Suprapubic skin (tissue), 3 donors: ENCODE measurements at regions not wholly inside any gene's neighbourhood (a gene's known extent, or its start where the extent isn't known, plus 50 kb on each side); places are given as distances from the start of the nearest gene placed in this dataset.

Experiments
- POLR2AphosphoS5 ChIP-seq, 3 donors: sonication (generic); formaldehyde crosslinking; IDR thresholded peaks; one replicate each; pipeline ENCODE4 v1.6.1; 2017; ENCODE audit warnings: antibody characterized with exemption in 3 of 3
- TF ChIP-seq, protein P1 (sequence below), 2 donors: fragments of 200-600 bp in 1 of 2; fragments of 450-650 bp in 1 of 2; sonication (generic) in 1 of 2; IDR thresholded peaks; one replicate each; pipeline ENCODE4 v1.5.1; 2016 to 2019; ENCODE audit warnings: antibody characterized with exemption in 2 of 2, mild to moderate bottlenecking in 1 of 2, moderate library complexity in 1 of 2

DNA sequence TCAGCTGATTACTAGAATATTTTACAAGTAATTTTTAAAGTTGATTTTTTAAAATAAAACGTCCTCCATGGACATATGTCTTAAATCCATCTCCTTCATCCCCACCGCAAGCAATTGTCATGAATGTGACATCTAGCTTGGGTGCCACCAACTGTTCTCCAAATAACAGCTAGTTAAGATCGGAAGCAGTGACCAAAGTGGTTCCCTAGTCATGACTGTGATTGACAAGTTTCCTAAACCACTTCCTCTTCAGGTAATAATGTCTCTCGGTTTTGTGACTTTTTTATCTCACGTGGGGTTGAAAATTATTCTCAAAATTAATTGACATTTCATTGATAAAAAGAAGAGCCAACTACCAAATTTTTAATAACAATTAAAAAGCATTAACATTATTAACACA, 135.3 kb upstream of the MIR17HG start:
- TF ChIP-seq, protein P1, sequence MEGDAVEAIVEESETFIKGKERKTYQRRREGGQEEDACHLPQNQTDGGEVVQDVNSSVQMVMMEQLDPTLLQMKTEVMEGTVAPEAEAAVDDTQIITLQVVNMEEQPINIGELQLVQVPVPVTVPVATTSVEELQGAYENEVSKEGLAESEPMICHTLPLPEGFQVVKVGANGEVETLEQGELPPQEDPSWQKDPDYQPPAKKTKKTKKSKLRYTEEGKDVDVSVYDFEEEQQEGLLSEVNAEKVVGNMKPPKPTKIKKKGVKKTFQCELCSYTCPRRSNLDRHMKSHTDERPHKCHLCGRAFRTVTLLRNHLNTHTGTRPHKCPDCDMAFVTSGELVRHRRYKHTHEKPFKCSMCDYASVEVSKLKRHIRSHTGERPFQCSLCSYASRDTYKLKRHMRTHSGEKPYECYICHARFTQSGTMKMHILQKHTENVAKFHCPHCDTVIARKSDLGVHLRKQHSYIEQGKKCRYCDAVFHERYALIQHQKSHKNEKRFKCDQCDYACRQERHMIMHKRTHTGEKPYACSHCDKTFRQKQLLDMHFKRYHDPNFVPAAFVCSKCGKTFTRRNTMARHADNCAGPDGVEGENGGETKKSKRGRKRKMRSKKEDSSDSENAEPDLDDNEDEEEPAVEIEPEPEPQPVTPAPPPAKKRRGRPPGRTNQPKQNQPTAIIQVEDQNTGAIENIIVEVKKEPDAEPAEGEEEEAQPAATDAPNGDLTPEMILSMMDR (IDR thresholded peaks at IDR 0.05): no peak
- no peak for TF ChIP-seq POLR2AphosphoS5 (IDR thresholded peaks at IDR 0.05)
